HL-60 (cell line): ENCODE measurements at regions not wholly inside any gene's neighbourhood (a gene's known extent, or its start where the extent isn't known, plus 50 kb on each side); places are given as distances from the start of the nearest gene placed in this dataset.

ENCODE experiments used
- CTCF ChIP-seq: IDR thresholded peaks from one replicate; pipeline ENCODE4 v1.5.1; 2011; ENCODE audit warnings: low read length, control low read depth, inconsistent platforms; ENCODE audit not compliant: insufficient read depth
- POLR2AphosphoS5 ChIP-seq: IDR thresholded peaks from 2 replicates; pipeline ENCODE4 v1.6.1; 2012; ENCODE audit warnings: low read depth
- REST ChIP-seq: IDR thresholded peaks from 2 replicates; pipeline ENCODE4 v1.6.1; 2012; ENCODE audit warnings: low read depth; ENCODE audit not compliant: insufficient replicate concordance
- SPI1 ChIP-seq: IDR thresholded peaks from 2 replicates; pipeline ENCODE4 v1.6.1; 2012; ENCODE audit warnings: low read depth, mild to moderate bottlenecking, borderline replicate concordance

GRCh38 chr5:67383451-67383850 is 186.9 kb upstream of the CD180 start:
- no peak for TF ChIP-seq CTCF
- no peak for TF ChIP-seq SPI1
- no peak for TF ChIP-seq POLR2AphosphoS5
- TF ChIP-seq REST: no peak
